Kidney epithelial cell (primary cell): ENCODE measurements at regions not wholly inside any gene's neighbourhood (a gene's known extent, or its start where the extent isn't known, plus 50 kb on each side); places are given as distances from the start of the nearest gene placed in this dataset.

ENCODE experiments used
- DNase-seq: peaks from one replicate; pipeline ENCODE4 v3.0.0-alpha.2; 2010; ENCODE audit warnings: low read depth
- H3K27me3 ChIP-seq: 2 replicates; pipeline ENCODE4 v1.6.0; 2011; ENCODE audit warnings: low read length; ENCODE audit not compliant: control insufficient read depth, insufficient read depth
- H3K36me3 ChIP-seq: 2 replicates; pipeline ENCODE4 v1.5.1; 2011; ENCODE audit warnings: low read length; ENCODE audit not compliant: control insufficient read depth, insufficient read depth
- H3K4me3 ChIP-seq: 2 replicates; pipeline ENCODE4 v1.5.1; 2011; ENCODE audit warnings: low read depth, mild to moderate bottlenecking, control low read depth, low read length
- CTCF ChIP-seq: IDR thresholded peaks from 2 replicates; pipeline ENCODE4 v1.5.1; 2011; ENCODE audit warnings: mild to moderate bottlenecking, moderate library complexity, low read length, control low read depth, inconsistent platforms; ENCODE audit not compliant: insufficient read depth, poor library complexity, severe bottlenecking

- no peak for TF ChIP-seq CTCF
- DNase-seq: no peak
- H3K36me3 ChIP-seq: no peaks in the 10 kb centered on the region
- no peaks in the 10 kb centered on the region for H3K27me3 ChIP-seq
- no peak overlapping the region for H3K4me3 ChIP-seq
These were observed 1146.8 kb upstream of the B3GALT2 start for GRCh38 chr1:194333240-194333639.

- no peak for DNase-seq
- H3K4me3 ChIP-seq: no peak overlapping the region
- H3K27me3 ChIP-seq: no peaks in the 10 kb centered on the region
- TF ChIP-seq CTCF: no peak
- no peaks in the 10 kb centered on the region for H3K36me3 ChIP-seq
These were observed 1145.3 kb upstream of the B3GALT2 start for GRCh38 chr1:194331758-194332157.

GRCh38 chr1:194322751-194323150, 1136.3 kb upstream of the B3GALT2 start:
- no peak for TF ChIP-seq CTCF
- DNase-seq: no peak
- Histone ChIP-seq H3K4me3 (no peak overlapping the region), H3K27me3 (no peaks in the 10 kb centered on the region), H3K36me3 (no peaks in the 10 kb centered on the region)

- Histone ChIP-seq H3K27me3 (no peaks in the 10 kb centered on the region), H3K36me3 (no peaks in the 10 kb centered on the region), H3K4me3 (no peak overlapping the region)
- TF ChIP-seq CTCF: no peak
- DNase-seq: no peak
These were observed 1132.4 kb upstream of the B3GALT2 start for GRCh38 chr1:194318790-194319280.

- Histone ChIP-seq H3K36me3 (no peaks in the 10 kb centered on the region), H3K27me3 (no peaks in the 10 kb centered on the region), H3K4me3 (no peak overlapping the region)
- TF ChIP-seq CTCF: no peak
- DNase-seq: no peak
These were observed 1123.3 kb upstream of the B3GALT2 start for GRCh38 chr1:194309697-194310096.

GRCh38 chr1:194309269-194309668, 1122.9 kb upstream of the B3GALT2 start:
- H3K4me3 ChIP-seq: no peak overlapping the region
- no peaks in the 10 kb centered on the region for H3K36me3 ChIP-seq
- TF ChIP-seq CTCF: no peak
- DNase-seq: no peak
- H3K27me3 ChIP-seq: no peaks in the 10 kb centered on the region
